HG02840 (cell line): ENCODE measurements at regions not wholly inside any gene's neighbourhood (a gene's known extent, or its start where the extent isn't known, plus 50 kb on each side); places are given as distances from the start of the nearest gene placed in this dataset.
"Not testable (repeated sequence)": the region's sequence is repeated elsewhere in the genome, so short reads cannot be mapped to it uniquely, and the experiment has no call there.

Experiments
- ATAC-seq: cut with Tn5 transposase; IDR thresholded peaks from one replicate; pipeline ENCODE4 v1.9.1; 2021; ENCODE audit warnings: mild to moderate bottlenecking, moderate library complexity, moderate number of reproducible peaks; ENCODE audit not compliant: unreplicated experiment, low FRiP score

DNA sequence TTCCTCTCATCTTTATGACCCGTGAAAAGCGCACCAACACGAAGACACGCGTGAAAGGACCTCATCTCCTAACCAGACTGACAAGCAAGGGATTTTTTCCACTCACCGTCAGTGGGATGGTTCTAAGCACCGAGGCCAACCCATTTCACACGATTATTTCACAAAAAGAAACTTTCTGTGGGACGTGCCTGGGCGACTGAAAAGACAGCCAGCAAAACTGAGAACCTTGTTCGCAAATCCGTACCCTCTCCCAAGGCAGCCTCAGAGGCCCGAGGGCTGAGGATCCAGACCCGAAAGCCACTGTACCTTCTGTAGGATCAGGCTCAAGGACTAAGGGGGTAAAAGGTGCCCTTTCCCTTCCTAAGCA lies 84.9 kb upstream of the METTL9 start:
- ATAC-seq, result not testable (repeated sequence)

DNA sequence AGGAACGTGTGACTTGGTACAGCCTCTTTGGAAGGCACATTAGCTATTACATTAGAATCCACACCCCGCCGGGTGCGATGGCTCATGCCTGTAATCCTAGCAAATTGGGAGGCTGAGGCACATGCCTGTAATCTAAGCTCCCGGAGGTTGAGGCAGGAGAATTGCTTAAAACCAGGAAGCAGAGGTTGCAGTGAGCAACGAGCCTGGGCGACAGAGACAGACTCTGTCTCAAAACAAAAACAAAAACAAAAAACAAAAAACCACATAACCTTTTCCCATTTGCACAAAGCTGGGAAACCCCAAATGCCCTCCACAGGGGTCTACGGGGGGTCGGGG lies 82.7 kb upstream of the METTL9 start:
- not testable (repeated sequence) for ATAC-seq

DNA sequence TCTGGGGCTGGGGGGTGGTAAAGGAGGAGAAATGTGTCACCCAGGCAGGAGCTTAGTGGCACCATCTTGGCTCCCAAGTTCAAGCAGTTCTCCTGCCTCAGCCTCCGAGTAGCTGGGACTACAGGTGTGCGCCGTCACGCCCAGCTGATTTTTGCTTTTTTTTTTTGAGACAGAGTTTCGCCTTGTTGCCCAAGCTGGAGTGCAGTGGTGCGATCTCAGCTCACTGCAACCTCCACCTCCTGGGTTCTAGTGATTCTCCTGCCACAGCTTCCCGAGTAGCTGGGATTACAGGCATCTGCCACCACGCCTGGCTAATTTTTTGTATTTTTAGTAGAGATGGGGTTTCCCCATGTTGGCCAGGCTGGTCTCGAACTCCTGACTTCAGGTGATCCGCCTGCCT lies 82.1 kb upstream of the METTL9 start:
- ATAC-seq, result not testable (repeated sequence)

DNA sequence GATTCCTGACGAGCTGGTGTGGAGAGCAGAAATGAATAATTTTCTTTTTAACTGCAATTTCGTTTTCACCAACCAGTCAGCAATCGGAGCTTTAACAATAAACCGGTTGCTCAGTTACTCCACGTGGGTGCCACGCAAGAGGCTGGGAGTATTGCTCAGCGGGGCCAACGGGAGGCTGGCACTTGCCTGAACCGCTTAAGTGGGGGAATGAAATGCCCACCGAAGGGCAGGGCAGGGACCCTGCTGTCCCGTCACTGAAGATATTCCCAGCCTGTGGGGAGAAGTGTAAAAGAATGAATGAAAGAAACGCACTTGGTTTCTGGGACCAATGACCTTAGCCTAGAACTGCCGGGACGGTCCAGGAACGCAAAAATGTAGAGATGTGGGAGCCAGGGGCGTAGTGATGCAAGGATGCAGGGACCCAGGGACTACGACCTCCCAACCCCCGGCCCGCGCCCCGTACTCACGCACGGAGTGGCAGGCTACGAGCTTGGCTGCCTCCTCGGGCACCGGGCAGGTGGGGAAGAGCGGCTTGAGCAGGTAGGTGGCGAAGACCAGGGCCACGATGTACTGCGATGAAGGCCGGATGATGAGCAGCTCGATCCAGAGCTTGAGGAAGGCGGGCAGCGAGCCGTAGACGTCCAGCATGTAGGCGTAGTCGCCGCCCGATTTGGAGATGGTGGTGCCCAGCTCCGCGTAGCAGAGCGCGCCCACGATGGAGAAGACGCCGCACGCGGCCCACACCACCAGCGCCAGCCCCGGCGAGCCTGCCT lies 79.8 kb upstream of the METTL9 start:
- ATAC-seq, result peak; percentile 11

DNA sequence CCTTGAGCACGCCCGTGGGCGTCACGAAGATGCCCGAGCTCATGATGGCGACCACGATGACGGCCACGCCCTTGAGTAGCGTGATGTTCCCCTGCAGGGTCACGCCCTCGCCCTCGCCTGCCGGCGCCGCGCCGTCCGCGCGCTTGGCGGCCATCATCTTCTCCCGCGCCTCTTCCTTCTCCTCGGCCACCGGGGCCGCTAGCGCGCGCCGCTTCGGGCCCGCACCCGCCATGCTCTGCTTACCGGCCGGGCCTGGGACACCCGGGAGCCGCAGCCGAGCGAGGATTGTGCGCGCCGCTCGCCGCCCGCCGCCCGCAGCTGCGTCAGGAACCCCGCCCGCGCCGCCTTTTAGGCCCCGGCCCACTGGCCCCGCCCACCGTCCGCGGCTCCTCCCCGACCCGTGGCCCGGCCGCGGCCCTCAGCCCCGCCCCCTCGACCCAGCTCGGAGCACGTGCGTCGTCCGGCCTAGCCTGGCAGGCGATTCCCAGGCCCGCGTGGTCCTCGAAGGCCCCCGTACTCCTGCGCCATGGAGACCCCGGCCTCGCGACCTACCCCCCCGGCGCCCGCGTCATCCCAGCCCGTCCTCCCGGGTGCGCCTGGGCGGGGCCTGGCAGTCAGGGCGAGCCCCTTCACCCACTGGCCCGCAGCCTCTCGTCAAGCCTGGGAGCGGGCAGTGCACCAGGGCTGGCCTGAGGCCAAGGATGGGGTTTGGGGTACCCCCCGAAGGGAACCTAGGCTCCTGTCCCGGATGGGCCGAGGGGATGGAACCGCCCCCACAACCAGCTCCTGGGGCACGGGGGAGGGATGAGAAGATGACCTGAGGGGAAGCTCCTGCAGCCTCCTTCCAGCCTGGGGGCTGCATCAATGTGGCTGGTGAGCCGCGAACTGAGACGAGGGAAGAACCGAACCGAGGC lies 79.0 kb upstream of the METTL9 start:
- peak; percentile 57 for ATAC-seq

DNA sequence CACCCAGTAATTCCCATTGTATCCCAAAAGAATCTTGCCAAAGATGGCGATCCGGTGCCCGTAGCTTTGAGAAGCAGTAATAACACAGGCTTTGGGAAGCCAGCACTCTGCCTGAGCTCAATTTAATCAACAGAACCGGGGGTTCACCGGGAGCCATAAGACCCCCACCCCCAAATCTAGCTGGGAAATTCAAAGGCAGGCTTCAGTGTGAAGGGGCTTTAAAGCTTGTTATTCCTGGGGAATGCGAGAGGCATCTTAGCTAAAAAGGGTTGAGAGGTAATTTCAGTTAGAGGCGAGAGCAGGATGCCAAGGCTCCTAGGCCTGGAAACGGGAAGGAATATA lies 78.4 kb upstream of the METTL9 start:
- ATAC-seq, result not testable (repeated sequence)

DNA sequence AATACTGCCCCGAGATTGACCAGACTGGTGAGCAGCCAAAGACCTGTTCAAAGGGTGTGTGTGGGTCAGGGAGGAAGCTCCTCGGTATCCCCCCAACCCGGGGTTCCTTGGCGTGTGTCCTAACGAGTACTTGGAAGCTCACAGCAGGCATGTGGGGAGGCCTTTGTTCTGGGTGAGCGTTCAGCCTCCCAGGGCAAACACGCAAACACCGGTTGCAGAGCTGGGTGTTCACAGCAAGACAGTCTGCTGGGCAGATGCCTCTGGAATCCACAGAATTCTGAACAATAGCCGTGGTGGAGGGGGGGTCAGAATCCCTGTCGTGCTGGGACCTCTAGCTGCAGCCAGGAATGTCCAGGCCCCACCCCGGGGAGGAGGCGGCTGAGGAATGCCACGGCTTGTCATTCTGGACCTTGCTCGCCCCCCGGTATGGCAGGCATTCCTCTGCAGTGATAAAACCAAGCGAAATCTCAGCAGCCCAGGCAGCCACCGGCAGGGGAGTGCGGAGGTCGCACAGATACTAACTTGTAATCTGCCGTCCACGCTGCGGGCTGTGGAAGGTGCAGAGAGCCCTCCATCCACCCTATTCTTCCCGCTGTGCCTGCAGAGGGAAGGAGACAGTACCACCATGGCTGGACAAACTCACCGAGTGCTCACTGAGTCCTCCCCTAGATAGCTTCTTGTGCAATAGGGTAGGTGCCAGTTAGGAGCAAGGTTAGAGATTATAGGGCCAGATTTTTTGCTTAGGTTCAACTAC lies 77.8 kb upstream of the METTL9 start:
- not testable (repeated sequence) for ATAC-seq

DNA sequence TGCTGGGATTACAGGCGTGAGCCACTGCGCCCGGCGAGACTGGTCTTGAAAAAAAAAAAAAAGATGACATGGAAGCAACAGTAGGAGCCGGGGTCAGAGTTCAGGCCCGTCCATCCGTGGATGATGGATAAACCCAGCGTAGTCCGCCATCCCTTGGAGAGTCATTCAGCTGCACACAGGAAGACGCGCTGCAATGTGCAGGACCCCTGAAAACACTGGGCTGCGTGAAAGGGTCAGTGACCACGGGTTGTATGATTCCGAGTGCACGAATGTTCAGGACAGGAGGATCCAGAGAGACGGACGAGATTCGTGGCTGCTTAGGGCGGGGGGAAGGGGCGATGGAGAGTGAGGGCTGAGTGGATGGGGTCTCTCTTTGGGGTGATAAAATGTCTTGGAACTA lies 76.5 kb upstream of the METTL9 start:
- not testable (repeated sequence) for ATAC-seq

DNA sequence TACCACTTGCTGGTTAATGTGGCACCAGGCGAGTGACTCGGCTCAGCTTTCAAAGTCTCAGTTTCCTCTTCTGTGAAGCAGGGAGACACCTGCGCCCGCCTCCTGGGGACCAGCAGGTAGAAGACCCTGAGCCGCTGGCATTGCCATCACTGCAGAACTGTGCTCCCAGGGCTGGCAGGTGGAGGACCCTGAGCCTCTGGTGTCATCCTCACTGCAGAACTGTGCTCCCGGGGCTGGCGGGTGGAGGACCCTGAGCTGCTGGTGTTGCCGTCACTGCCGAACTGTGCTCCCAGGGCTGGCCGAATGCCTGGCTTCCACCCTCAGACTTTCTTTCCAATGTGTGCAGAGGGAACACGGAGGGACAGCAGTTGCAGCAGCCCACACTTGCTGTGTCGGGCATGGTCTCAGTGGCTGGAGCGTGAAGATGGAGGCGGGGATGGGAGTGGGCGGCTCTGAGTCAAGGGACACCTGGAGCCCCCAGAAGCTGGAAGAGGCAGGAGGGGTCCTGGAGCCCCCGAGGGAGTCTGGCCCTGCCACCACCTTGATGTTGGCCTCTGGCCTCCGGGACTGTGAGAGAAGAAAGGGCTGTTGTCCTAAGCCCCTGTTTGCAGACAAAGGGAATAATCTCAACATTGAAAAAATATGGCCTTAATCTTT lies 75.8 kb upstream of the METTL9 start:
- ATAC-seq, result no peak

DNA sequence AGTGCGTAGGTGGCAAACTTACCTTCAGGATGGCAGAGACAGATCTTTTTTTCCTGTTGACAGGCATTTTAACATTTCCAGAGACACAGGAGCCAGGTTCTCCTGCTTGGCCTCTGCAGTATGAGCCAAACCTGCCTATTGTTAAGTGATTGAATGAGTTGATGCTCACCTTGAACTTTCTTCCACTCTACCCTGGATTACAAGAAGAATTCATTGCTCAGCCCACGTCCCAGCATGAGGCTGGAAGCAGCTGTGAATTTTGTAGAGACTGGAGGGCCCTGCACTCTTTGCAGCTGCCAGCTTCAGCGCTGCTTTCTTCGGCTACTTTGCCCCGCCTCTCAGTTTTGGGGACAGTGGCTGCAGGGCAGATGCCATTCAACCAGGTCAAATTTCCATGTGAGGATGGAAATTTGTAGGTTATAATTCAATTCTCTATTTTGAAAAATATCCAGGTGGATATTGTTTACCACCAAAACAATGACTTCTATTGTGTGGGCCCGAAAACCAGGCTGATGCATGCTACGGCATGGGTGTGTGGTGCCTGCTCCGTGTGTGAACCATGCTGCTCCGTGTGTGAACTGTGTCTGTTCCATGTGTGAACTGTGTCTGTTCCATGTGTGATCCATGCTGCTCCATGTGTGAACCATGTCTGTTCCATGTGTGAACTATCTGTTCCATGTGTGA lies 75.2 kb upstream of the METTL9 start:
- ATAC-seq, result no peak

DNA sequence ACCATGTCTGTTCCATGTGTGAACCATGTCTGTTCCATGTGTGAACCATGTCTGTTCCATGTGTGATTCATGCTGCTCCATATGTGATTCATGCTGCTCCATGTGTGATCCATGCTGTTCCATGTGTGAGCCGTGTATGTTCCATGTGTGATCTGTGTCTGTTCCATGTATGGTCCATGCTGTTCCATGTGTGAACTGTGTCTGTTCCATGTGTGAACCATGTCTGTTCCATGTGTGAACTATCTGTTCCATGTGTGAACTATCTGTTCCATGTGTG lies 74.7 kb upstream of the METTL9 start:
- ATAC-seq, result not testable (repeated sequence)

DNA sequence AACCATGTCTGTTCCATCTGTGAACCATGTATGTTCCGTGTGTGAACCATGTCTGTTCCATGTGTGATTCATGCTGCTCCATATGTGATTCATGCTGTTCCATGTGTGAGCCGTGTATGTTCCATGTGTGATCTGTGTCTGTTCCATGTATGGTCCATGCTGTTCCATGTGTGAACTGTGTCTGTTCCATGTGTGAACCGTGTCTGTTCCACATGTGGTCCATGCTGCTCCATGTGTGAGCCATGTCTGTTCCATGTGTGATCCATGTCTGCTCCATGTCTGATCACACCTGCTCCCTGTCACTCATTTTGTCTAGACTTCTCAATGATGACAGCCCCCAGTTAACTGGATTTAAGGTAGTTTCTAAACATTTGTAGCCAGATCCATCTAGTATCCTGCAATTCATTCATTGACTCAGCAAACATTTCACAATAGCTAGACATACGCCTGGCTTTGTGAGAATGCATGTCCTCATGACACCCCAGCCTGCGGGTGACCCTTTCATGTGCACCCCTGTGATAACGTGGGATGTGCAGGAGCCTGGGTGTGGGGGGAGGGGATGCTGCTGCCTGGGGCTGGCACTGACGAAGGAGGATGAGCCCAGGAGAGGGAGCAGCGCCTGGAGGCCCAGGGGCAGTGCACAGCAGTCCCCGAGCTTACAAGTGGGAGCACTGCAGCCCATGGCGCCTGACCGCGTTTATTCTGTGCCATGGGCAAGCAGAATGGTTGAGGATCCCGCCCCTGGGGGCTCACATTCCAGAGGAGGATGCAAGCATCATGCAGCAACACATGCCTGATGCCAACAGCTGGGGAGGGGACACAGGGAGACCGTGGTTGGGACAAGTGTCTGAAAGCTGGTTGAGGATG lies 74.1 kb upstream of the METTL9 start:
- not testable (repeated sequence) for ATAC-seq

DNA sequence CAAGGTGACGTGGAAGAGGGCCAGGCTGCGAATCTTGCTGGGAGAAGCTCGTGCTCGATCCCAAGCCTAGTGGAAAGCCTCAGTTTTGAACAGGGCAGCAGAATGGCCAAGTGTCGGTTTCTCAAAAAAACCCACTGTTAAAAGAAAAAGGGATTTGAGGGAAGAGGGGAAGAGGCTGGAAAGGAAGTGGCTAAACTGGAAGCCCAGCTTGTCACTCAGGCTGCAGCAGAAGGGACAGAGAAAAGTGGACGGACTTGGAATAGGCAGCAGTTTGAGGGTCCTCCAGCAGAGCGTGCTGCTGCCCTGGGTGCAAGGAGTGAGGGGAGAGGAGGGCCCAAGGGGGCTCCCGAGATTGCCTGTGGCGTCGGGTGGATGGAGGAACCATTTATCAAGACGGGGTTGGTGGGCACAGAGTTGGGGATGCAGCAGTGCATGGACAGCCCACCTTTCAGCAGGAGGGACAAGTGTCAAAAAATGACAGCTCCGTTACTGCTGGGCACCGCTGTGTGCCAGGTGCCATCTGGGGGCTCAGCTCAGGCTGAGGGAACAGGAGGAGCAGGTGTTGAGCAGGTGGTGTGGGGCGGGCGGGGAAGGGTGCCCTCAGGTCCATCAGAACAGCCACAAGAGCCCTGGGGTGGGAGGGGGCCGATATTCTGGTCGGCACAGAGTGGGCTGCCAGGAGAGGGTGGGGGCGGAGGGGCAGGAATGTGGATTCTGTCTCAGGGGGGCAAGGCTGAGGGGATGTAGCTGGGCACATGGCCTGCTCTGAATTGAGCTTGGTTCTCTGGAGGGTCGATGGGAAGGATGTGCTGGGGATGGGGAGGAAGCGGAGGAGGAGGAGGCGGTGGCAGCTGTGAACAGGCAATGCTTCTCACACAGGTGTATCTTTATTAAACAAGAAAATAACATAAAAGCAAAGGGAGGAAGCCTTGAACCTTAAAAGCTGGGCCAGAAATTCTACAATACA lies 73.1 kb upstream of the METTL9 start:
- not testable (repeated sequence) for ATAC-seq

DNA sequence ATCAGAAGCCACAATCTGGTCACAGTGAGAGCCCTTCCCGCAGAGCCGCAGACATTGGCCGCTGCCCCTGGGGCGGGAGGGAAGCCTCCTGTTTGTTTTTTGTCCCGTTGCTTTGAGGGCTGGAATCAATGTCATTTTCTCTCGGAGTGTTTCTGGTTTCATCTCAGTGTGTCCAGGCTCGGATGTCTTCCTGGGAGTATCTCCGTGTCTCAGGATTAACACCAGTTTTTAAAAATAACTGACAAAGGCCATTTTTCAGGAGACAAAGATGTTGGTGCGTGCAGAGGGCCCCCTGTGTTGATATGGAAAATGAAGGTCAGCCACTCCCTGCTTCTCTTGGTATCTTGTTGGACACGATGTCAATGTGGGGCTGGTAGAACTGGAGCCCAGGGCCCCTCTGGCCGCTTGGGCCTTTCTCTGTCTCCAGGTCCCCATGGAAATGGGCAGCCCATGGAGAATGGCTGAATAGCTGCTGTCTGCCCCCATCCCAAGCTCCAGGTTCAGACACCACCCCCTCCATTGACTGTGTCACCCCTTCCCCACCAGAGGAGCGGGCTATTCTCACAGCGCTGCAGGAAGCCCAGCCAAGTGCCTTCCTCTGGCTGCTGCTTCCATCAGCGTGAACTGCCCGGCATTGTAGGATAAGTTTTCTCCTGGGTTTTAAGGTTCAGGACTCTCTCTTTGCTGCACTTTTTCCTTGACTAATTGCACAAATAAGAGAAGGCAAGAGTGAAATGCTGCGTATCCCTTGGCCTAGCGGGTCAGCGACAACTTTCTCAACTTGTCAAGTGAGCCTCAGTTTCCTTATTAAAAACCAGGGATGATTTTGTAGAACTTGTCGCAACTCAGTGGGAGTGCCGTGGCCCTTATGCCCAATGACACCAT lies 72.2 kb upstream of the METTL9 start:
- ATAC-seq, result no peak

DNA sequence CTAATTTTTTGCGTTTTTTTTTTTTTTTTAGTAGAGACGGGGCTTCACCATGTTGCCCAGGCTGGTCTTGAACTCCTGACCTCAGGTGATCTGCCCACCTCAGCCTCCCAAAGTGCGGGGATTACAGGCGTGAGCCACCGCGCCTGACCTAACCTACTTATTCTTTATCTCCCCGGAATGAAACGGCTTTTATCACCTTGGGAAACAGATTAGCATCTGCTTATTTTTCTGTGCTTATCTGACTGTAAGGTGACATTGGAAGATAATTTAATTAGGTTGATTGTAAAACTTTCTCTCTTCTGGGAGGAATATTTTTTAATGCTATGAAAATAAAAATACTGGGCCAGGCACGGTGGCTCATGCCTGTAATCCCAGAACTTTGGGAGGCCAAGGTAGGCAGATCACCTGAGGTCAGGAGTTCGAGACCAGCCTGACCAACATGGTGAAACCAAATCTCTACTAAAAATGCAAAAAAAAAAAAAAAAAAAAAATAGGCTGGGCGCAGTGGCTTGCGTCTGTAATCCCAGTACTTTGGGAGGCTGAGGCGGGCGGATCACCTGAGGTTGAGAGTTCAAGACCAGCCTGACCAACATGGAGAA lies 70.2 kb upstream of the METTL9 start:
- ATAC-seq, result not testable (repeated sequence)

DNA sequence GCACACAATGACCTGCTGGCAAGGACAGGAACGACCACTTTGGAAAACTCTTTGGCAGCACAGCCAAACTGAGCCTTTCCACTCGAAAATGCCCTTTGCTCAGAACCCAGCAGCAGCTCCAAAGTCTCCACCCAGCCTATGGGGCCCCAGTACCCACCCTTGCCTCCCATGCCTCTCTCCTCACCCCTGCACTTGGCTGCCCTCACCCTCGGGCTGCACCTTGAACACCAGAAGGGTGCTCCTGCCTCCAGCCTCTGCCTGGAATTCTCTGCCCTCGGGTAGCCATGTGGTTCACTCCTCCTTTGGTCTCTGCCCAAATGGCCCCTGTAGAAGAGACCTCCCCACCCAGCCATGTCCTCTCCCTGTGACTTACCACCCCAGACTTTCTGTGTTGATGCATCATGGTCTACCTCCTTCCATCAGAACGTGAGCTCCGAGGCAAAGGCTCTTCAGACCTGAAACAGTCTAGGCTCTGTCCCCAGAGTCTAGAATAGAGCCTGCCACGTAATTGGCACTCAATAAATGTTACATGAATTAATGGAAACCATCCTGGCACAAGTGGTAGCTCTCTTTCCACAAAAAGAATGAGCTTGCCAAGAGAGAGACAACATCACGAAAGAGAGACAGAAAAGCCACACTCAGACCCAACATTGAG lies 68.5 kb upstream of the METTL9 start:
- ATAC-seq, result not testable (repeated sequence)
